Esophagus squamous epithelium (tissue), 5 donors: ENCODE measurements at regions not wholly inside any gene's neighbourhood (a gene's known extent, or its start where the extent isn't known, plus 50 kb on each side); places are given as distances from the start of the nearest gene placed in this dataset.

Source experiments
- DNase-seq: peaks from one replicate; lab custom pipeline; 2025; lab: John Stamatoyannopoulos, UW
- H3K27ac ChIP-seq, 4 donors: fragments of 200-600 bp; sonication (generic); one replicate each; pipeline ENCODE4 v1.5.1; 2016 to 2019; ENCODE audit warnings: mild to moderate bottlenecking in 1 of 4
- H3K27me3 ChIP-seq, 4 donors: fragments of 200-600 bp; sonication (generic); 1 replicate in 3 of 4; 2 replicates in 1 of 4; pipeline versions ENCODE4 v1.5.1 to v1.6.0; 2017 to 2021; ENCODE audit warnings: antibody characterized with exemption in 1 of 4
- H3K36me3 ChIP-seq, 3 donors: fragments of 200-600 bp; sonication (generic); one replicate each; pipeline ENCODE4 v1.5.1; 2016 to 2019
- H3K4me1 ChIP-seq, 3 donors: fragments of 200-600 bp; sonication (generic); one replicate each; pipeline ENCODE4 v1.5.1; 2017 to 2019
- H3K4me3 ChIP-seq, 4 donors: fragments of 200-600 bp; sonication (generic); 1 replicate in 3 of 4; 2 replicates in 1 of 4; pipeline ENCODE4 v1.5.1; 2016 to 2019; ENCODE audit warnings: mild to moderate bottlenecking in 2 of 4, moderate library complexity in 1 of 4
- H3K9me3 ChIP-seq, 3 donors: fragments of 200-600 bp; sonication (generic); one replicate each; pipeline ENCODE4 v1.5.1; 2016 to 2019
- POLR2A ChIP-seq, 4 donors: fragments of 450-650 bp; IDR thresholded peaks; one replicate each; pipeline ENCODE4 v1.6.1; 2017; ENCODE audit warnings: antibody characterized with exemption in 4 of 4, mild to moderate bottlenecking in 4 of 4, moderate library complexity in 3 of 4
- WGBS, 2 donors: methylation state at CpG; one replicate each; pipeline ENCODE4 v1.1.5; 2018; 5-methylcytosine and 5-hydroxymethylcytosine counted together
- intact Hi-C: fragments of 100-400 bp; cut with DNase I; formaldehyde crosslinking; loops from one replicate; pipeline ENCODE4 v1.15.0; 2022
- TF ChIP-seq, protein P1 (sequence below), 6 experiments: fragments of 450-650 bp in 4 of 6; fragments of 200-600 bp in 2 of 6; sonication (generic) in 2 of 6; IDR thresholded peaks; one replicate each; pipeline ENCODE4 v1.5.1; 2016 to 2019; ENCODE audit warnings: antibody characterized with exemption in 6 of 6, mild to moderate bottlenecking in 4 of 6, moderate library complexity in 4 of 6
- donor health status: DM: yes; HTN: yes; CAD: no.

DNA sequence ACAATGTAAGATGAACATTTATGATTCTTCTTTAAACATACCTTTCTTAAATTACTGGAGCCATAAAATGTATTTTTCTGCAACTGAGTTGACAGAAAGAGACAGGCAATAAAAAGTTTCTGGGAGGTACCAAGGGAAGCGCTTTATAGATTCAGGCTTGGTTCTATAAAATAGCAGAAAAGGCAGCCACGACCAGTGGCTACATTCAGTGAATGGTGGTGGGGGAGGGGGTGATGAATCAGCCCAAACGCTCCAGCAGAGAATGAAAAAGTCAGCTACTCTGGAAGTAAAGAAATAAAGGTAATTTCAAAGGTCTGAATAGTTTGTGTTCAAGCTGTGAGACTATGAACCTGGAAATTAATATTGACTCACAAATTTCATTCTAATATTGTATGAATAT, 456.1 kb downstream of the KCTD8 start:
- Histone ChIP-seq H3K9me3 (no peaks in the 10 kb centered on the region), H3K27me3 (no peaks in the 10 kb centered on the region), H3K4me1 (no peaks in the 10 kb centered on the region), H3K36me3 (no peaks in the 10 kb centered on the region), H3K27ac (no peak overlapping the region), H3K4me3 (no peak overlapping the region)
- TF ChIP-seq, protein P1, sequence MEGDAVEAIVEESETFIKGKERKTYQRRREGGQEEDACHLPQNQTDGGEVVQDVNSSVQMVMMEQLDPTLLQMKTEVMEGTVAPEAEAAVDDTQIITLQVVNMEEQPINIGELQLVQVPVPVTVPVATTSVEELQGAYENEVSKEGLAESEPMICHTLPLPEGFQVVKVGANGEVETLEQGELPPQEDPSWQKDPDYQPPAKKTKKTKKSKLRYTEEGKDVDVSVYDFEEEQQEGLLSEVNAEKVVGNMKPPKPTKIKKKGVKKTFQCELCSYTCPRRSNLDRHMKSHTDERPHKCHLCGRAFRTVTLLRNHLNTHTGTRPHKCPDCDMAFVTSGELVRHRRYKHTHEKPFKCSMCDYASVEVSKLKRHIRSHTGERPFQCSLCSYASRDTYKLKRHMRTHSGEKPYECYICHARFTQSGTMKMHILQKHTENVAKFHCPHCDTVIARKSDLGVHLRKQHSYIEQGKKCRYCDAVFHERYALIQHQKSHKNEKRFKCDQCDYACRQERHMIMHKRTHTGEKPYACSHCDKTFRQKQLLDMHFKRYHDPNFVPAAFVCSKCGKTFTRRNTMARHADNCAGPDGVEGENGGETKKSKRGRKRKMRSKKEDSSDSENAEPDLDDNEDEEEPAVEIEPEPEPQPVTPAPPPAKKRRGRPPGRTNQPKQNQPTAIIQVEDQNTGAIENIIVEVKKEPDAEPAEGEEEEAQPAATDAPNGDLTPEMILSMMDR (IDR thresholded peaks at IDR 0.05), result no peak
- no peak for TF ChIP-seq POLR2A (IDR thresholded peaks at IDR 0.05)
- intact Hi-C loops, result no loop called here
- WGBS, 2 donors, result 38 to 57% methylated on average over 3 of the region's 3 CpGs
- no peak for DNase-seq

DNA sequence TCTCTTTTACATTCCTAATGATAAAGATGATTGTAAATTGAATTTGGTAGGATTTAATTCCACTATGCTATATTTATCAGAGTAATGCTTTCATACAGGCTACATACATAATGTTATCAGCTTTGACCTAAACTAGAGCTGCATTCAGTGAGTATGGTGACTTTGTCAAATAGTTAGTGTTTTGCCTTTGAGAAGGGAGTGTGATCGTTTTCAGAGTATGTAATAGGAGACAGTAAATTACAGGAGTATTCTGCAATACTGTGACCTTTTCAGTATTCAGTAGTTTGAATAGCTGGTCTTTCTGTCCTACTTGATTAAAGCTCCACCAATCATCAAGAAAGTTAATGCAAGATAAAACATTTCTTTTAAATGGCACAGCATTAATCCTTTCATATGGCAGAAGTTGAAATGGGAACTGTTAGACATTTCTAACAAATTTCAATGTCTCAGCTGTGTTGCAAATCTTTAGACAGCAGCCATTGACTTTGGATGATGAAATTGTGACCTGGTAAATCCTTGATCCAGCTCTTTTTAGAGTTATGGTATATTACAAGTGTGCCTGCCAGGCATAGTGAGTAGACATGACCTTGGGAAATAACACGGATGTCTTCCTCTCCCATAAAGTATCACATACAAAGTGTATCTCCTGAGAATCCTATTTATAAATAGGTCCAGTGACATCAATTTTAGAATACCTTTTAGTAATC, 455.3 kb downstream of the KCTD8 start:
- Histone ChIP-seq H3K4me3 (no peak overlapping the region), H3K36me3 (no peaks in the 10 kb centered on the region), H3K9me3 (no peaks in the 10 kb centered on the region), H3K27me3 (no peaks in the 10 kb centered on the region), H3K27ac (no peak overlapping the region), H3K4me1 (no peaks in the 10 kb centered on the region)
- no peak for TF ChIP-seq POLR2A (IDR thresholded peaks at IDR 0.05)
- TF ChIP-seq, protein P1 (IDR thresholded peaks at IDR 0.05), result no peak
- 43 to 53% methylated on average over 2 of the region's 2 CpGs for WGBS, 2 donors
- DNase-seq, result no peak
- intact Hi-C loops, result no loop called here

DNA sequence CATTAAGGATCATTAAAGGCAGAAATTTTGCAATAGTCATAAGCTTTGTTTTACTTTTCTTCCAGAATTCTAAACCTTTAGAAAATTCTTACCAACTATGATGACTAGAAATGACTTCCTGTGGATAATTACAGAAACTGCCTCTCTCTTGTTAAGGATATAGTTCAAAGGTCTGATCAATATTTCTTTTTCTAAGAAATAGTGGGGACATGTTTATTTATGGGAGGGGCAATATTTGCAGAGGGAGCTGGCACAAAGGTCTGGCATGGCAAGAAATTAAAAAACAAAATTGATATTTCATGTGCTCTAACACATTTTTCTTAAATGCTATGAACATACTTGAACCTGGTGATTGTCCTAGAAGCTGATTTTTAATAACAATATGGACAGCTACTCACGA, 448.9 kb downstream of the KCTD8 start:
- TF ChIP-seq, protein P1 (IDR thresholded peaks at IDR 0.05), result no peak
- TF ChIP-seq POLR2A (IDR thresholded peaks at IDR 0.05), result no peak

DNA sequence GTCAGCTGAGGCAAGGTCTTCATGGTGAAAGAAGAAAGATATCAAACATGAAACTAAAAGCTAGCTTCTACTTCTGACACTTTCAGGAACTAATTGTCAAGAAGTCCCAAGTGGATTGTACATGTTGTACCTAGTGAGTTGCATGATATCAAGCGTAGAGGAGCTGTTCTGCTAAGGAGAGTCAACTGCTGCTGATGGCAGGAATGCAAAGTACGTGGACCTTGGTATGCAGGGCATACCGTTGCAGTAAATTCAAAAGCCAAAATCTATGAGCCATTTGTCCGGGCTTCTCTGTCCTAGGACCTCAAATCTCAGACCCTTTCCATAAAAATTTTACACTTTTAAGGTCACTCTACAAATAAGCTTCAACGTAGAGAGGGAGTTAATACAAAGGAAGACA, 446.2 kb downstream of the KCTD8 start:
- WGBS, 2 donors, result 61 to 72% methylated on average over 5 of the region's 5 CpGs
- Histone ChIP-seq H3K36me3 (no peaks in the 10 kb centered on the region), H3K9me3 (no peaks in the 10 kb centered on the region), H3K27ac (no peak overlapping the region), H3K27me3 (no peaks in the 10 kb centered on the region), H3K4me1 (no peaks in the 10 kb centered on the region), H3K4me3 (no peak overlapping the region)
- intact Hi-C loops, result no loop called here
- no peak for TF ChIP-seq POLR2A (IDR thresholded peaks at IDR 0.05)
- TF ChIP-seq, protein P1 (IDR thresholded peaks at IDR 0.05), result no peak
- no peak for DNase-seq

More for the DNA sequence above, 448.9 kb downstream of the KCTD8 start:
- Histone ChIP-seq H3K27ac (no peak overlapping the region), H3K36me3 (no peaks in the 10 kb centered on the region), H3K4me1 (no peaks in the 10 kb centered on the region), H3K4me3 (no peak overlapping the region), H3K27me3 (no peaks in the 10 kb centered on the region), H3K9me3 (no peaks in the 10 kb centered on the region)
- DNase-seq, result no peak
- whole genome bisulfite sequencing, 2 donors, result 59 to 60% methylated on average over 1 of the region's 1 CpG
- intact Hi-C loops, result no loop called here

DNA sequence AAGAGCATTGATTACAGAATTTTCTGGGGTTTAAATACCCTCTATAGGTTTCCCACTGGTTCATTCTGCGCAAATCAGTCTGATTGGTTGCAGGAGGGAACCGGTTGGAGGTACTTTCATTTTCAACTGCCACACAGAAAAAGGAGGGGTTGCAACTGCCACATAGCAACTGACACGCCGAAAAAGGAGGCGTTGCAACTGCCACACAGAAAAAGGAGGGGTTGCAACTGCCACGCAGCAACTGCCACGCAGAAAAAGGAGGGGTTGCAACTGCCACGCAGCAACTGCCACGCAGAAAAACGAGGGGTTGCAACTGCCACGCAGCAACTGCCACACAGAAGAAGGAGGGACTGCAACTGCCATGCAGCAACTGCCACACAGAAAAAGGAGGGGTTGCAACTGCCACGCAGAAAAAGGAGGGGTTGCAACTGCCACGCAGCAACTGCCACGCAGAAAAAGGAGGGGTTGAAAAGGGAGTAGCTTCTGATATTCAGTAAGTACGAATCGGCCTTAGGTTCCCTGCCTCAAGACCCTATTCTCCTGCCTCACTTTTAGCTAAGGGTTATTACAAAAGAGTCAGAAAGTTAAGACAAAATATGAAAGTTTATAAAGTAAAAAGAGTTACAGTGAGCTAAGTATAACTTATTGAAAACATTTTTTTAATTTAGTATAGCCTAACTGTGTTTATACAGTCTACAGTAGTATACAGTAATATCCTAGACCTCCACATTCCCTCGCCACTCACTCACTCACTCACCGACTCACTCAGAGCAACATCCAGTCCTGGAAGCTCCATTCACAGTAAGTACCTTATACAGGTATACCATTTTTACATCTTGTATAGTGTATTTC, 431.8 kb downstream of the KCTD8 start:
- Histone ChIP-seq H3K36me3 (no peaks in the 10 kb centered on the region), H3K27ac (no peak overlapping the region), H3K27me3 (no peaks in the 10 kb centered on the region), H3K4me1 (no peaks in the 10 kb centered on the region), H3K4me3 (no peak overlapping the region), H3K9me3 (no peaks in the 10 kb centered on the region)
- DNase-seq, result no peak
- no peak for TF ChIP-seq POLR2A (IDR thresholded peaks at IDR 0.05)
- TF ChIP-seq, protein P1 (IDR thresholded peaks at IDR 0.05), result no peak
- WGBS, 2 donors, result 81 to 83% methylated on average over 18 of the region's 18 CpGs
- intact Hi-C loops, result no loop called here
